GM12878 (cell line): ENCODE measurements at regions not wholly inside any gene's neighbourhood (a gene's known extent, or its start where the extent isn't known, plus 50 kb on each side); places are given as distances from the start of the nearest gene placed in this dataset.

Experiments used
- ATAC-seq: fragments of 200-7000 bp; cut with Tn5 transposase; 3 replicates; pipeline ENCODE4 v1.9.1; 2020; ENCODE audit warnings: mild to moderate bottlenecking, moderate library complexity
- BruUV-seq: library from RNA; stranded (reverse); fragments of 400-500 nt; replicated peaks from 2 replicates; lab custom pipeline; 2021; lab: Mats Ljungman, UMichigan
- CTCF ChIA-PET: fragments of 300-600 bp; sonication (Branson Sonifier 250); formaldehyde crosslinking; extraction: SDS; loops from one replicate; lab custom pipeline; 2021; ENCODE audit warnings: inconsistent platforms; lab: Yijun Ruan, JAX
- POLR2A ChIA-PET: fragments of 350-600 bp; formaldehyde crosslinking; extraction: SDS; loops from one replicate; lab custom pipeline; 2021; ENCODE audit warnings: inconsistent platforms; lab: Charles Lee
- RAD21 ChIA-PET: fragments of 300-600 bp; sonication (Branson Sonifier 250); formaldehyde crosslinking; loops from one replicate; lab custom pipeline; 2023; ENCODE audit warnings: antibody characterized with exemption; ENCODE audit not compliant: unreplicated experiment; lab: Charles Lee
- SMC1A ChIA-PET: fragments of 300-600 bp; sonication (Branson Sonifier 250); formaldehyde crosslinking; loops from one replicate; lab custom pipeline; 2023; ENCODE audit not compliant: unreplicated experiment, uncharacterized antibody; lab: Charles Lee
- DNase-seq: peaks from one replicate; pipeline ENCODE4 v3.0.0-alpha.2; 2011; ENCODE audit warnings: low read depth, low spot score
- FAIRE-seq: peaks from 3 replicates; lab custom pipeline; 2011; peaks lifted over from hg19 to GRCh38; lab: Jason Lieb, UNC
- H2AFZ ChIP-seq: 2 replicates; pipeline ENCODE4 v1.6.0; 2011; ENCODE audit warnings: low read depth, low read length, control low read depth; ENCODE audit not compliant: control insufficient read depth
- H3K27ac ChIP-seq: 2 replicates; pipeline ENCODE4 v1.5.1; 2011; ENCODE audit warnings: control low read depth; ENCODE audit not compliant: control insufficient read depth, insufficient read depth
- H3K27me3 ChIP-seq, 2 experiments: replicated peaks in 1 of 2; 2 replicates each; pipeline versions ENCODE4 v1.6.0 to v1.6.1; 2011; ENCODE audit warnings: low read length in 1 of 2; ENCODE audit not compliant: control insufficient read depth in 2 of 2, insufficient read depth in 2 of 2
- H3K36me3 ChIP-seq, 2 experiments: 2 replicates each; pipeline ENCODE4 v1.5.1; 2011; ENCODE audit warnings: low read length in 1 of 2; ENCODE audit not compliant: control insufficient read depth in 2 of 2, insufficient read depth in 2 of 2
- H3K4me1 ChIP-seq: 2 replicates; pipeline ENCODE4 v1.6.1; 2011; ENCODE audit warnings: mild to moderate bottlenecking, low read length, moderate library complexity, mixed read lengths; ENCODE audit not compliant: control insufficient read depth, insufficient read depth
- H3K4me2 ChIP-seq: 2 replicates; pipeline ENCODE4 v1.6.0; 2011; ENCODE audit warnings: control low read depth; ENCODE audit not compliant: control insufficient read depth, insufficient read depth
- H3K4me3 ChIP-seq: fragments of 200-600 bp; sonication (generic); 2 replicates; pipeline ENCODE4 v1.5.1; 2016
- H3K79me2 ChIP-seq: 2 replicates; pipeline ENCODE4 v1.6.0; 2011; ENCODE audit warnings: low read length; ENCODE audit not compliant: control insufficient read depth, insufficient read depth
- H3K9ac ChIP-seq: 2 replicates; pipeline ENCODE4 v1.8.0; 2011; ENCODE audit warnings: low read length, control low read depth, mixed read lengths; ENCODE audit not compliant: control insufficient read depth, insufficient read depth
- H3K9me3 ChIP-seq: replicated peaks from 3 replicates; pipeline ENCODE4 v1.5.1; 2011; ENCODE audit warnings: mild to moderate bottlenecking, low read length; ENCODE audit not compliant: control insufficient read depth, insufficient read depth
- H4K20me1 ChIP-seq: 2 replicates; pipeline ENCODE4 v1.6.0; 2011; ENCODE audit not compliant: control insufficient read depth, insufficient read depth
- BHLHE40 ChIP-seq, 2 experiments: fragments of 450-650 bp in 1 of 2; IDR thresholded peaks; 2 replicates each; pipeline ENCODE4 v1.6.1; 2011 to 2017; ENCODE audit warnings: low read depth in 2 of 2, borderline replicate concordance in 1 of 2, improper control_type of control experiment in 1 of 2, low read length in 1 of 2, mild to moderate bottlenecking in 1 of 2
- DPF2 ChIP-seq: fragments of 450-650 bp; IDR thresholded peaks from 2 replicates; pipeline ENCODE4 v1.6.1; 2017; ENCODE audit warnings: mild to moderate bottlenecking
- FOXK2 ChIP-seq: fragments of 450-650 bp; IDR thresholded peaks from 2 replicates; pipeline ENCODE4 v1.6.1; 2017; ENCODE audit warnings: mild to moderate bottlenecking, moderate library complexity
- KLF5 ChIP-seq: fragments of 450-650 bp; IDR thresholded peaks from 2 replicates; pipeline ENCODE4 v1.6.1; 2014; ENCODE audit warnings: mild to moderate bottlenecking; ENCODE audit not compliant: partially characterized antibody
- MTA2 ChIP-seq: fragments of 450-650 bp; IDR thresholded peaks from 2 replicates; pipeline ENCODE4 v1.6.1; 2016; ENCODE audit warnings: low read depth, mild to moderate bottlenecking, moderate library complexity
- NR2C2 ChIP-seq: IDR thresholded peaks from 2 replicates; pipeline ENCODE4 v1.6.1; 2011; ENCODE audit warnings: borderline replicate concordance, low read depth; ENCODE audit not compliant: control insufficient read depth, insufficient read length
- SMC3 ChIP-seq: IDR thresholded peaks from 2 replicates; pipeline ENCODE4 v1.6.1; 2011; ENCODE audit warnings: low read length, improper control_type of control experiment, borderline replicate concordance
- WGBS: methylation state at CpG from one replicate; pipeline ENCODE4 v1.1.6; 2016; ENCODE audit warnings: low lambda C conversion rate; ENCODE audit not compliant: insufficient replicate concordance, insufficient coverage; ENCODE audit errors: missing lambda C conversion rate; 5-methylcytosine and 5-hydroxymethylcytosine counted together
- in situ Hi-C: fragments of 300-500 bp; cut with MboI; formaldehyde crosslinking; loops from 9 replicates; pipeline ENCODE4 v1.14.3; 2018; ENCODE audit warnings: mixed read lengths
- intact Hi-C: fragments of 100-400 bp; cut with micrococcal nuclease; formaldehyde crosslinking; loops from one replicate; pipeline ENCODE4 v1.14.2; 2022; ENCODE audit not compliant: unreplicated experiment
- TF ChIP-seq, protein P1 (sequence below): IDR thresholded peaks from 2 replicates; pipeline ENCODE4 v1.6.1; 2012; ENCODE audit warnings: low read depth, low read length, improper control_type of control experiment
- TF ChIP-seq, protein P2 (sequence below): fragments of 450-650 bp; formaldehyde crosslinking; IDR thresholded peaks from 2 replicates; pipeline ENCODE4 v1.4.0; 2020; ENCODE audit warnings: mild to moderate bottlenecking, moderate library complexity
- TF ChIP-seq, protein P3 (sequence below): fragments of 450-650 bp; IDR thresholded peaks from 2 replicates; pipeline ENCODE4 v1.6.1; 2014; ENCODE audit warnings: mild to moderate bottlenecking
- TF ChIP-seq, protein P4 (sequence below): IDR thresholded peaks from 2 replicates; pipeline ENCODE4 v1.6.1; 2012; ENCODE audit warnings: low read depth, low read length, improper control_type of control experiment

DNA sequence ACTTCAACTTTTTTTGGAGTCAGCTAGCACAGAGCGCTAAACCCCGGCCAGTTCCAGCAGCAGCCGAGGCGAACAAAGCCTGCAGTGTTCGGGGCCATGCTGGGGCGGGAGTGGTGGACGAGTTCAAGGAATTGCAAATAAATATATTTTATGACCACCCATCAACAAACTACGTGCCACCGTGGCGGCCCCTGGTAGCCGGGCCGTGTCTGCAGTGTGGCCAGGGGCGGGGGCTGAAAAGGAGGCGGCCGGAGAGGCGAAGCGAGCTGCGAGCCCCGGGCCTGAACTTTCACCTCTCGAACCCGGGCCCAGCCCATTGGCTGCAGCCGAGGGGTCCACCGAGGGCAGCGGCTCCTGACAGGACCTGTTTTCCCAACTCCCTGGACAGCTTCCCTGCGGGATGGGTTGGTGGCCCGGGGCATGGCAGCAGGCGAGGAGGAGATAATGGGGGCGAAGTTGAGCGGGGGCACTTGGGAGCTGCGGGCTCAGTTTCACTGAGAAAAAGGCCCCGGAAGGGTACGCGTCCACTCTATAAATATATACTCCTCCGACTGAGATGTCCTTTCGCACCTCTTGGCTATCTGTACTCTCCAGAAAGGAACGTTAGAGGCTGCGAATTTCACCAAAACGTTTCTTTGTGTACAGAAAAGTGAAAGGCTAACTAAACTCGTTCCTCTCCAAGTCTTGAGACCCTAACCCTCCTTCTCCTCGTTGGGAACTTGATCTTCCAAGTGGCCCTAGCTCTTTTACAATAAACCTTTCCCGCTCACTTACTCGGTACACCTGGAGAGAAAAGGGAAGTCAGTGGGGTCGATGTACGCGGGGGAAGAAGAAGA is 164.6 kb upstream of the PPP1R3A start:
- ChIA-PET RAD21 (no interaction called here), SMC1A (interaction anchor here (1.3 kb wide), 1 partner anchor 580 kb away, joined by 3 read pairs; no protein-coding TSS in a partner anchor), POLR2A (interaction anchor here (0.6 kb wide), 1 partner anchor 591 kb away, joined by 3 read pairs; no protein-coding TSS in a partner anchor), CTCF (no interaction called here)
- no peaks in the 10 kb centered on the region; the same call in 1 of the 2 replicates for H3K4me1 ChIP-seq
- in situ Hi-C loops (no loop called here), intact Hi-C loops (loop anchor here (2.0 to 10.0 kb wide), 5 partner anchors 124 to 1767 kb away; no protein-coding TSS in a partner anchor)
- H3K4me3 ChIP-seq: no peak overlapping the region
- no peak for FAIRE-seq
- WGBS: 31% methylated on average over 45 of the region's 45 CpGs
- H3K79me2 ChIP-seq: no peaks in the 10 kb centered on the region
- DNase-seq: no peak
- H3K4me2 ChIP-seq: no peak overlapping the region
- no peaks in the 10 kb centered on the region for H3K36me3 ChIP-seq
- H3K27me3 ChIP-seq: peaks cover 6 to 38% of the 10 kb centered on the region in 2 experiments
- H3K27ac ChIP-seq: no peak overlapping the region
- no peaks in the 10 kb centered on the region for H4K20me1 ChIP-seq
- no peak for ATAC-seq
- no peak overlapping the region for H2AFZ ChIP-seq
- no peaks in the 10 kb centered on the region for H3K9me3 ChIP-seq
- no TSS peak for BruUV-seq
- no peak overlapping the region for H3K9ac ChIP-seq
- TF ChIP-seq, protein P1, sequence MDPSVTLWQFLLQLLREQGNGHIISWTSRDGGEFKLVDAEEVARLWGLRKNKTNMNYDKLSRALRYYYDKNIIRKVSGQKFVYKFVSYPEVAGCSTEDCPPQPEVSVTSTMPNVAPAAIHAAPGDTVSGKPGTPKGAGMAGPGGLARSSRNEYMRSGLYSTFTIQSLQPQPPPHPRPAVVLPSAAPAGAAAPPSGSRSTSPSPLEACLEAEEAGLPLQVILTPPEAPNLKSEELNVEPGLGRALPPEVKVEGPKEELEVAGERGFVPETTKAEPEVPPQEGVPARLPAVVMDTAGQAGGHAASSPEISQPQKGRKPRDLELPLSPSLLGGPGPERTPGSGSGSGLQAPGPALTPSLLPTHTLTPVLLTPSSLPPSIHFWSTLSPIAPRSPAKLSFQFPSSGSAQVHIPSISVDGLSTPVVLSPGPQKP: no peak
- TF ChIP-seq BHLHE40 (IDR thresholded peaks at IDR 0.05; ENCODE audit: borderline replicate concordance in 1 of 2, low read depth in 2 of 2, low read length in 1 of 2) (no peak), FOXK2 (no peak), NR2C2 (no peak), SMC3 (no peak), DPF2 (no peak), KLF5 (no peak), MTA2 (no peak)
- TF ChIP-seq, protein P2, sequence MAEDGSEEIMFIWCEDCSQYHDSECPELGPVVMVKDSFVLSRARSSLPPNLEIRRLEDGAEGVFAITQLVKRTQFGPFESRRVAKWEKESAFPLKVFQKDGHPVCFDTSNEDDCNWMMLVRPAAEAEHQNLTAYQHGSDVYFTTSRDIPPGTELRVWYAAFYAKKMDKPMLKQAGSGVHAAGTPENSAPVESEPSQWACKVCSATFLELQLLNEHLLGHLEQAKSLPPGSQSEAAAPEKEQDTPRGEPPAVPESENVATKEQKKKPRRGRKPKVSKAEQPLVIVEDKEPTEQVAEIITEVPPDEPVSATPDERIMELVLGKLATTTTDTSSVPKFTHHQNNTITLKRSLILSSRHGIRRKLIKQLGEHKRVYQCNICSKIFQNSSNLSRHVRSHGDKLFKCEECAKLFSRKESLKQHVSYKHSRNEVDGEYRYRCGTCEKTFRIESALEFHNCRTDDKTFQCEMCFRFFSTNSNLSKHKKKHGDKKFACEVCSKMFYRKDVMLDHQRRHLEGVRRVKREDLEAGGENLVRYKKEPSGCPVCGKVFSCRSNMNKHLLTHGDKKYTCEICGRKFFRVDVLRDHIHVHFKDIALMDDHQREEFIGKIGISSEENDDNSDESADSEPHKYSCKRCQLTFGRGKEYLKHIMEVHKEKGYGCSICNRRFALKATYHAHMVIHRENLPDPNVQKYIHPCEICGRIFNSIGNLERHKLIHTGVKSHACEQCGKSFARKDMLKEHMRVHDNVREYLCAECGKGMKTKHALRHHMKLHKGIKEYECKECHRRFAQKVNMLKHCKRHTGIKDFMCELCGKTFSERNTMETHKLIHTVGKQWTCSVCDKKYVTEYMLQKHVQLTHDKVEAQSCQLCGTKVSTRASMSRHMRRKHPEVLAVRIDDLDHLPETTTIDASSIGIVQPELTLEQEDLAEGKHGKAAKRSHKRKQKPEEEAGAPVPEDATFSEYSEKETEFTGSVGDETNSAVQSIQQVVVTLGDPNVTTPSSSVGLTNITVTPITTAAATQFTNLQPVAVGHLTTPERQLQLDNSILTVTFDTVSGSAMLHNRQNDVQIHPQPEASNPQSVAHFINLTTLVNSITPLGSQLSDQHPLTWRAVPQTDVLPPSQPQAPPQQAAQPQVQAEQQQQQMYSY (CRISPR knock-in tag): no peak
- TF ChIP-seq, protein P3, sequence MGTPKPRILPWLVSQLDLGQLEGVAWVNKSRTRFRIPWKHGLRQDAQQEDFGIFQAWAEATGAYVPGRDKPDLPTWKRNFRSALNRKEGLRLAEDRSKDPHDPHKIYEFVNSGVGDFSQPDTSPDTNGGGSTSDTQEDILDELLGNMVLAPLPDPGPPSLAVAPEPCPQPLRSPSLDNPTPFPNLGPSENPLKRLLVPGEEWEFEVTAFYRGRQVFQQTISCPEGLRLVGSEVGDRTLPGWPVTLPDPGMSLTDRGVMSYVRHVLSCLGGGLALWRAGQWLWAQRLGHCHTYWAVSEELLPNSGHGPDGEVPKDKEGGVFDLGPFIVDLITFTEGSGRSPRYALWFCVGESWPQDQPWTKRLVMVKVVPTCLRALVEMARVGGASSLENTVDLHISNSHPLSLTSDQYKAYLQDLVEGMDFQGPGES: no peak
- TF ChIP-seq, protein P4, sequence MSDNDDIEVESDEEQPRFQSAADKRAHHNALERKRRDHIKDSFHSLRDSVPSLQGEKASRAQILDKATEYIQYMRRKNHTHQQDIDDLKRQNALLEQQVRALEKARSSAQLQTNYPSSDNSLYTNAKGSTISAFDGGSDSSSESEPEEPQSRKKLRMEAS: no peak
